Activated naive CD4-positive, alpha-beta T cell treated with anti-CD3 and anti-CD28 coated beads, Interleukin-2, amount 10 ng/mL, durations not matched to agents 7 days and 5 days (primary cell): ENCODE measurements at regions not wholly inside any gene's neighbourhood (a gene's known extent, or its start where the extent isn't known, plus 50 kb on each side); places are given as distances from the start of the nearest gene placed in this dataset.
"Not testable (repeated sequence)": the region's sequence is repeated elsewhere in the genome, so short reads cannot be mapped to it uniquely, and the experiment has no call there.

Experiments
- CTCF ChIA-PET: fragments of 350-600 bp; sonication (Branson Sonifier 250); formaldehyde crosslinking; loops from one replicate; lab custom pipeline; 2021; ENCODE audit warnings: antibody characterized with exemption; lab: Charles Lee
- DNase-seq: peaks from one replicate; pipeline ENCODE4 v3.0.0-alpha.2; 2020
- H3K27ac Mint-ChIP-seq: one replicate; pipeline ENCODE4 v1.8.0; 2021; ENCODE audit warnings: mild to moderate bottlenecking, moderate library complexity, mixed read lengths
- H3K27me3 Mint-ChIP-seq: one replicate; pipeline ENCODE4 v1.8.0; 2021; ENCODE audit warnings: mild to moderate bottlenecking, mixed read lengths
- H3K36me3 Mint-ChIP-seq: one replicate; pipeline ENCODE4 v1.8.0; 2021; ENCODE audit warnings: mixed read lengths
- H3K4me1 Mint-ChIP-seq: one replicate; pipeline ENCODE4 v1.8.0; 2021; ENCODE audit warnings: mixed read lengths
- H3K4me3 Mint-ChIP-seq: one replicate; pipeline ENCODE4 v1.8.0; 2021; ENCODE audit warnings: mild to moderate bottlenecking, moderate library complexity, mixed read lengths
- H3K9me3 Mint-ChIP-seq: one replicate; pipeline ENCODE4 v1.8.0; 2021; ENCODE audit warnings: mixed read lengths

GRCh38 chr10:42690449-42691360, 52.3 kb upstream of the ZNF33B start:
- H3K36me3 Mint-ChIP-seq, result no peaks in the 10 kb centered on the region
- CTCF ChIA-PET, result no interaction called here
- no peak overlapping the region for H3K27ac Mint-ChIP-seq
- no peak overlapping the region for H3K4me3 Mint-ChIP-seq
- DNase-seq, result no peak
- peaks cover 6% of the 10 kb centered on the region for H3K4me1 Mint-ChIP-seq
- H3K27me3 Mint-ChIP-seq, result no peaks in the 10 kb centered on the region
- peaks cover 4% of the 10 kb centered on the region for H3K9me3 Mint-ChIP-seq

DNA sequence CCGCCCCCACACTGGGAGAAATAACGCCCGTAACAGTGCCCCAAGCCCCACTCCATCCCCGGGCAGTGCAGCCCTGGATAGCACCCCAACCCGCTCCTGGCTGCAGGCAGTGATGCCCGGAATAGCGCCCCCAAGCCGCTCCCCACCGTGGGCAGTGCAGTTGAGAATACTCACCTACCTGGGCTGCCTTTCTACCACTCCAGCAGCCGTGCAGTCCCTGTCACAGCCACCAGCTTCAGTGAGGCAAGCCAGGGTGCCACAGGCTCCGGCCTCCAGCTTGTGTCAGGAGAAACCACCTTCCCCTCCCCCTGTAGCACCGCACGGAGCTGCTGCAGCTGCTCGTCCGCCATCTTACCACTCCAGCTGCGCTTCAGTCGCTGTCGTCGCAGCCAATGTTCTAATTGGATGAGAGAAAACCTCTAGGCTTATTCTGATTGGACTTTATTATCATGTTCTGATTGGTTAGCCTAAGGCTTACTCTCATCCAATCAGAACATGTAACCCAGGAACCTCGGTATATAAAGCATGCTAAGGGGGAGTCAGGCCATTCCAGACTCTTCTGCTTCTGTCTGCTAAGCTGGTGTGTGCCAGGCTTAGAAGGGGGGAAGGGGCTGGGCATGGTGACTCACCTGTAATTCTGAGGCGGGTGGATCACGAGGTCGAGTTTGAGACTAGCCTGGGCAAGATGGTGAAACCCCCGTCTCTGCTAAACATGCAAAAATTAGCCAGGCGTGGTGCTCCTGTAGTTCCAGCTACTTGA, 53.2 kb upstream of the ZNF33B start:
- no peak overlapping the region for H3K27ac Mint-ChIP-seq

GRCh38 chr10:42697926-42698325, 59.6 kb upstream of the ZNF33B start:
- Mint-ChIP-seq H3K27me3 (peaks cover 8% of the 10 kb centered on the region), H3K4me3 (no peak overlapping the region), H3K9me3 (no peaks in the 10 kb centered on the region), H3K36me3 (no peaks in the 10 kb centered on the region), H3K4me1 (no peaks in the 10 kb centered on the region), H3K27ac (no peak overlapping the region)
- CTCF ChIA-PET, result no interaction called here
- no peak for DNase-seq

More for the DNA sequence above, 53.2 kb upstream of the ZNF33B start:
- DNase-seq, result no peak
- peaks cover 4% of the 10 kb centered on the region for H3K9me3 Mint-ChIP-seq
- H3K36me3 Mint-ChIP-seq, result no peaks in the 10 kb centered on the region
- no peaks in the 10 kb centered on the region for H3K27me3 Mint-ChIP-seq
- peaks cover 6% of the 10 kb centered on the region for H3K4me1 Mint-ChIP-seq
- CTCF ChIA-PET, result no interaction called here
- H3K4me3 Mint-ChIP-seq, result no peak overlapping the region

GRCh38 chr10:42707234-42707633, 68.9 kb upstream of the ZNF33B start:
- Mint-ChIP-seq H3K27me3 (no peaks in the 10 kb centered on the region), H3K4me3 (no peak overlapping the region), H3K36me3 (no peaks in the 10 kb centered on the region), H3K9me3 (no peaks in the 10 kb centered on the region), H3K27ac (no peak overlapping the region), H3K4me1 (no peaks in the 10 kb centered on the region)
- CTCF ChIA-PET, result no interaction called here
- no peak for DNase-seq

GRCh38 chr10:42719339-42719738, 63.3 kb upstream of the BMS1 start:
- H3K4me1 Mint-ChIP-seq, CTCF ChIA-PET, DNase-seq, H3K9me3 Mint-ChIP-seq, H3K27ac Mint-ChIP-seq, H3K36me3 Mint-ChIP-seq, H3K4me3 Mint-ChIP-seq: not testable (repeated sequence)
- H3K27me3 Mint-ChIP-seq, result peaks cover 17% of the 10 kb centered on the region

DNA sequence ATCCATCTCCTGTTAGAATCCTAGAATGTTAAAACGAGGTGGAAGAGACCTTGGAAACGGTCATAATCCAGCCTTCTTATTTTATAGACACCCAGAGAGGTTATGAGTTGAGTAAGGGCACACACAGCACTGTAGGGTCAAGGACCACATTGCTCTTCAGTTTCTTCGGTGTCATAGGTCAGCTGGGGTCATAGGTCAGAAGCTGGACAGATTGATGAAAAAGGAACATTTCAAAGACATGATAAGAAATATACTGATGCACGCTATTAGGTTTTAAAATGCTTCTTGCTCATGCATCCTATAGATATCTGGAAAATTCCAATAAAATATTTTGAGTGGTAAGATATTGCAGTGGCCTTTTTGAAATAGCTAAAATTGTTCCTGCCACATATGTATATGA, 60.0 kb upstream of the BMS1 start:
- H3K27ac Mint-ChIP-seq, result no peak overlapping the region
- no peaks in the 10 kb centered on the region for H3K4me1 Mint-ChIP-seq
- CTCF ChIA-PET, result no interaction called here
- H3K9me3 Mint-ChIP-seq, result no peaks in the 10 kb centered on the region
- no peak overlapping the region for H3K4me3 Mint-ChIP-seq
- DNase-seq, result no peak
- no peaks in the 10 kb centered on the region for H3K36me3 Mint-ChIP-seq
- H3K27me3 Mint-ChIP-seq, result peaks cover 21% of the 10 kb centered on the region

DNA sequence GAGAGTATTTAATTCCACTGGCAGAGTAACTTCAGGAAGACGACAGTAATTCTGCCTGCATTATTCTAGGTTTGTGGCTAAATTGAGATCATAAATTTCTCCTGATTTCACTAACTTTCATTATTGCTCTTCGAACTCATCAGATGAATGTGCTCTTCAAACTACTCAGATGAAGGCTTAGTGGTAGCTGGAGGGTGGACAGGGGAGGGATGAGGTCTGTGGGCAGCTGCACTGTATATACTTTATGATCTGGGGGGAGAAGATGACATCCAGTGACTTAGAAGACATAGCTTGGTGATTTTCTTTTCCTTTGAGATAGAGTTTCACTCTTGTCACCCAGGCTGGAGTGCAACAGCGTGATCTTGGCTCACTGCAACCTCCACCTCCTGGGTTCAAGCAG, 59.0 kb upstream of the BMS1 start:
- peaks cover 16% of the 10 kb centered on the region for H3K27me3 Mint-ChIP-seq
- H3K27ac Mint-ChIP-seq, H3K36me3 Mint-ChIP-seq, H3K4me1 Mint-ChIP-seq, H3K9me3 Mint-ChIP-seq, DNase-seq, H3K4me3 Mint-ChIP-seq: not testable (repeated sequence)
- CTCF ChIA-PET, result interaction anchor here (0.7 kb wide), 1 partner anchor 21 kb away, joined by 3 read pairs; no protein-coding TSS in a partner anchor

DNA sequence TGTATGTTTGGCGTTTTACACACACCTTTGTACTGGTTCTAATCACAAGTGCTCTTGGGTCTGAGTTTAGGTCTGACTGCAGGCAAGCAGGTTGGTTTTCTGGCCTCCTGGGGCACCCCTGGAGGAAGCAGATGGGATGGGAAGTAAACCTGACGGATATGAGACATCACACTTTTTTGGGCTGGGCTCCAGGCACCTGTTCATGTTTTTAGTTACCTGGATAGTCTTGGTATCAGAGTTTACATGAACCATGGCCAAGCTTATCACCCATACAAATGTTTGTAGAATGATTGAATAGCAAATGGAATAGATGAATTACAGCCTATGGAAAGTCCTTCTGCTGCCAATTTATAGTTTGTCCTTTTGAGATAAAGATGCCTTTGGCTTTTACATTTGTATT, 57.9 kb upstream of the BMS1 start:
- H3K4me1 Mint-ChIP-seq, CTCF ChIA-PET, H3K36me3 Mint-ChIP-seq, DNase-seq, H3K9me3 Mint-ChIP-seq, H3K4me3 Mint-ChIP-seq, H3K27ac Mint-ChIP-seq: not testable (repeated sequence)
- peaks cover 16% of the 10 kb centered on the region for H3K27me3 Mint-ChIP-seq

DNA sequence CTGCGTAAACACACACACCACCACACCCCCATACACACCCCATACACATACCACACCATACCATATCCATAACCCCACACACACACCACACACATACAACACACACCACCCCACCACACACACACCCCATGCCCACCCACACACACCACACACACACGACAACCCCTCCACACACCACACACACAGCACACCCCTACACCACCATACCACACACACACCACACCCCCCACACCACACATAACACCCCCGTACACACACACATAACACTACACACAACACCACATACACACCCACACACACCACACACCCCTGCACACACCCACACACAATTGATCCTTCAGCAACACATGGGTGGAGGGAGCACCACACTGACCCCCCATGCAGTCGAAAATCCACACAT, 50.3 kb upstream of the BMS1 start:
- Mint-ChIP-seq H3K27me3 (no peaks in the 10 kb centered on the region), H3K36me3 (no peaks in the 10 kb centered on the region), H3K9me3 (no peaks in the 10 kb centered on the region), H3K4me3 (no peak overlapping the region), H3K4me1 (no peaks in the 10 kb centered on the region), H3K27ac (no peak overlapping the region)
- no peak for DNase-seq
- CTCF ChIA-PET, result no interaction called here
